ENCODE measurements at regions not wholly inside any gene's neighbourhood (a gene's known extent, or its start where the extent isn't known, plus 50 kb on each side); places are given as distances from the start of the nearest gene placed in this dataset.

DNA sequence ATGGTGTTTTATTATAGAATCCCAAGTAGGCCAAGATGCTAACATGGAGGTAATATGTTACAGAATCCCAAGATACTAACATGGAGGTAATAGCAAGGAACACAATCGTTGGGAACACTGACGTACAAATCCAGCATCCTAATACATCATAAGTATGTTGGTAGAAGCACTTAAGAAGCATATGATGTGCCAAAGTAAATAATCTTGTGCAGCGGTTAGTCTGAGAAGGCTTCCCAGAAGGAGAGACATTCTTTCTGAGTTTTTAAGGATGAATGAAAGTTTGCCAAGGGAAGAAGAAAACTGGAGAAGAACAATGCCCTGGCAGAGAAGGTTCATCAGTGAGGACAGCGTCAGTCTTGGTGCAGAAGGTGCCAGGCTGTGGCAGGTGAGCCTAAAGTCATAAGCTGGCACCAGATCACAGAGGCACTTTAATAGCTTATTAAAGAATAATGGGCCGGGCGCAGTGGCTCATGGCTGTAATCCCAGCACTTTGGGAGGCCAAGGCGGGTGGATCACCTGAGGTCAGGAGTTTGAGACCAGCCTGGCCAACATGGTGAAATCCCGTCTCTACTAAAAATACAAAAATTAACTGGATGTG lies 294.5 kb upstream of the PIK3R1 start:
- H3K4me3 ChIP-seq, result no peak overlapping the region
- ATAC-seq, result no peak
- intact Hi-C loops (cut with micrococcal nuclease; ENCODE audit: unreplicated experiment), result no loop called here
- no peak overlapping the region for H3K27ac ChIP-seq (ENCODE audit: control insufficient read depth, insufficient read depth)
- CTCF ChIA-PET, result no interaction called here
- H3K4me2 ChIP-seq (ENCODE audit: control insufficient read depth, insufficient read depth), result no peak overlapping the region
- in situ Hi-C loops (cut with MboI), result no loop called here
- FAIRE-seq, result no peak
- SMC1A ChIA-PET (ENCODE audit: uncharacterized antibody, unreplicated experiment), result interaction anchor here (0.6 kb wide), 1 partner anchor 654 kb away, joined by 3 read pairs; no protein-coding TSS in a partner anchor
- no peak for DNase-seq (ENCODE audit: low read depth, low spot score)
- H3K27me3 ChIP-seq (replicated peaks in 1 of 2; ENCODE audit: control insufficient read depth in 2 of 2, insufficient read depth in 2 of 2, low read length in 1 of 2), result no peaks in the 10 kb centered on the region
- BruUV-seq (replicated peaks), result no TSS peak
- no peak overlapping the region for H3K9ac ChIP-seq (ENCODE audit: control insufficient read depth, insufficient read depth, low read length)
- no peaks in the 10 kb centered on the region; the same call in 2 of the 3 replicates for H3K9me3 ChIP-seq (replicated peaks; ENCODE audit: control insufficient read depth, insufficient read depth, low read length)
- H2AFZ ChIP-seq (ENCODE audit: control insufficient read depth, low read depth, low read length), result no peak overlapping the region
- POLR2A ChIA-PET, result no interaction called here
- RAD21 ChIA-PET (ENCODE audit: unreplicated experiment), result no interaction called here
- no peaks in the 10 kb centered on the region for H3K4me1 ChIP-seq (ENCODE audit: control insufficient read depth, insufficient read depth, low read length)
- H3K36me3 ChIP-seq (ENCODE audit: control insufficient read depth in 2 of 2, insufficient read depth in 2 of 2, low read length in 1 of 2), result no peaks in the 10 kb centered on the region
- H4K20me1 ChIP-seq (ENCODE audit: control insufficient read depth, insufficient read depth), result no peaks in the 10 kb centered on the region
- no peaks in the 10 kb centered on the region for H3K79me2 ChIP-seq (ENCODE audit: control insufficient read depth, insufficient read depth, low read length)
- 64% methylated on average over 8 of the region's 8 CpGs for WGBS (ENCODE audit: insufficient coverage, insufficient replicate concordance, low lambda C conversion rate, missing lambda C conversion rate)
- TF ChIP-seq MXI1 (IDR thresholded peaks at IDR 0.05; ENCODE audit: low read depth, low read length), result no peak
- TF ChIP-seq, protein P1, sequence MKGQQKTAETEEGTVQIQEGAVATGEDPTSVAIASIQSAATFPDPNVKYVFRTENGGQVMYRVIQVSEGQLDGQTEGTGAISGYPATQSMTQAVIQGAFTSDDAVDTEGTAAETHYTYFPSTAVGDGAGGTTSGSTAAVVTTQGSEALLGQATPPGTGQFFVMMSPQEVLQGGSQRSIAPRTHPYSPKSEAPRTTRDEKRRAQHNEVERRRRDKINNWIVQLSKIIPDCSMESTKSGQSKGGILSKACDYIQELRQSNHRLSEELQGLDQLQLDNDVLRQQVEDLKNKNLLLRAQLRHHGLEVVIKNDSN (IDR thresholded peaks at IDR 0.05; ENCODE audit: borderline replicate concordance, extremely low read length, insufficient read depth, low read depth, low read length), result no peak
- TF ChIP-seq, protein P2, sequence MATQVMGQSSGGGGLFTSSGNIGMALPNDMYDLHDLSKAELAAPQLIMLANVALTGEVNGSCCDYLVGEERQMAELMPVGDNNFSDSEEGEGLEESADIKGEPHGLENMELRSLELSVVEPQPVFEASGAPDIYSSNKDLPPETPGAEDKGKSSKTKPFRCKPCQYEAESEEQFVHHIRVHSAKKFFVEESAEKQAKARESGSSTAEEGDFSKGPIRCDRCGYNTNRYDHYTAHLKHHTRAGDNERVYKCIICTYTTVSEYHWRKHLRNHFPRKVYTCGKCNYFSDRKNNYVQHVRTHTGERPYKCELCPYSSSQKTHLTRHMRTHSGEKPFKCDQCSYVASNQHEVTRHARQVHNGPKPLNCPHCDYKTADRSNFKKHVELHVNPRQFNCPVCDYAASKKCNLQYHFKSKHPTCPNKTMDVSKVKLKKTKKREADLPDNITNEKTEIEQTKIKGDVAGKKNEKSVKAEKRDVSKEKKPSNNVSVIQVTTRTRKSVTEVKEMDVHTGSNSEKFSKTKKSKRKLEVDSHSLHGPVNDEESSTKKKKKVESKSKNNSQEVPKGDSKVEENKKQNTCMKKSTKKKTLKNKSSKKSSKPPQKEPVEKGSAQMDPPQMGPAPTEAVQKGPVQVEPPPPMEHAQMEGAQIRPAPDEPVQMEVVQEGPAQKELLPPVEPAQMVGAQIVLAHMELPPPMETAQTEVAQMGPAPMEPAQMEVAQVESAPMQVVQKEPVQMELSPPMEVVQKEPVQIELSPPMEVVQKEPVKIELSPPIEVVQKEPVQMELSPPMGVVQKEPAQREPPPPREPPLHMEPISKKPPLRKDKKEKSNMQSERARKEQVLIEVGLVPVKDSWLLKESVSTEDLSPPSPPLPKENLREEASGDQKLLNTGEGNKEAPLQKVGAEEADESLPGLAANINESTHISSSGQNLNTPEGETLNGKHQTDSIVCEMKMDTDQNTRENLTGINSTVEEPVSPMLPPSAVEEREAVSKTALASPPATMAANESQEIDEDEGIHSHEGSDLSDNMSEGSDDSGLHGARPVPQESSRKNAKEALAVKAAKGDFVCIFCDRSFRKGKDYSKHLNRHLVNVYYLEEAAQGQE (IDR thresholded peaks at IDR 0.05; ENCODE audit: low read depth, low read length), result no peak
- no peak for TF ChIP-seq CHD1 (IDR thresholded peaks at IDR 0.05; ENCODE audit: low read depth, low read length)
- no peak for TF ChIP-seq ZNF384 (IDR thresholded peaks at IDR 0.05; ENCODE audit: borderline replicate concordance, low read depth, low read length)
- no peak for TF ChIP-seq KDM1A (IDR thresholded peaks at IDR 0.05; ENCODE audit: borderline replicate concordance)
- TF ChIP-seq SIX5 (IDR thresholded peaks at IDR 0.05; ENCODE audit: low read depth, low read length, severe bottlenecking), result no peak
- no peak for TF ChIP-seq MYC (IDR thresholded peaks at IDR 0.05; ENCODE audit: insufficient read depth, insufficient read length, insufficient replicate concordance, low read length, severe bottlenecking)
- TF ChIP-seq TARDBP (IDR thresholded peaks at IDR 0.05; ENCODE audit: borderline replicate concordance), result no peak
- no peak for TF ChIP-seq JUNB (IDR thresholded peaks at IDR 0.05)
- TF ChIP-seq MTA3 (IDR thresholded peaks at IDR 0.05; ENCODE audit: borderline replicate concordance, low read length), result no peak
- TF ChIP-seq, protein P3, sequence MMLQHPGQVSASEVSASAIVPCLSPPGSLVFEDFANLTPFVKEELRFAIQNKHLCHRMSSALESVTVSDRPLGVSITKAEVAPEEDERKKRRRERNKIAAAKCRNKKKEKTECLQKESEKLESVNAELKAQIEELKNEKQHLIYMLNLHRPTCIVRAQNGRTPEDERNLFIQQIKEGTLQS (IDR thresholded peaks at IDR 0.05; ENCODE audit: borderline replicate concordance, extremely low read depth, low read depth, low read length), result no peak
- TF ChIP-seq SPI1 (IDR thresholded peaks at IDR 0.05; ENCODE audit: borderline replicate concordance, insufficient read depth, low read depth, low read length), result no peak
- no peak for TF ChIP-seq RAD51 (IDR thresholded peaks at IDR 0.05)
- TF ChIP-seq, protein P4, sequence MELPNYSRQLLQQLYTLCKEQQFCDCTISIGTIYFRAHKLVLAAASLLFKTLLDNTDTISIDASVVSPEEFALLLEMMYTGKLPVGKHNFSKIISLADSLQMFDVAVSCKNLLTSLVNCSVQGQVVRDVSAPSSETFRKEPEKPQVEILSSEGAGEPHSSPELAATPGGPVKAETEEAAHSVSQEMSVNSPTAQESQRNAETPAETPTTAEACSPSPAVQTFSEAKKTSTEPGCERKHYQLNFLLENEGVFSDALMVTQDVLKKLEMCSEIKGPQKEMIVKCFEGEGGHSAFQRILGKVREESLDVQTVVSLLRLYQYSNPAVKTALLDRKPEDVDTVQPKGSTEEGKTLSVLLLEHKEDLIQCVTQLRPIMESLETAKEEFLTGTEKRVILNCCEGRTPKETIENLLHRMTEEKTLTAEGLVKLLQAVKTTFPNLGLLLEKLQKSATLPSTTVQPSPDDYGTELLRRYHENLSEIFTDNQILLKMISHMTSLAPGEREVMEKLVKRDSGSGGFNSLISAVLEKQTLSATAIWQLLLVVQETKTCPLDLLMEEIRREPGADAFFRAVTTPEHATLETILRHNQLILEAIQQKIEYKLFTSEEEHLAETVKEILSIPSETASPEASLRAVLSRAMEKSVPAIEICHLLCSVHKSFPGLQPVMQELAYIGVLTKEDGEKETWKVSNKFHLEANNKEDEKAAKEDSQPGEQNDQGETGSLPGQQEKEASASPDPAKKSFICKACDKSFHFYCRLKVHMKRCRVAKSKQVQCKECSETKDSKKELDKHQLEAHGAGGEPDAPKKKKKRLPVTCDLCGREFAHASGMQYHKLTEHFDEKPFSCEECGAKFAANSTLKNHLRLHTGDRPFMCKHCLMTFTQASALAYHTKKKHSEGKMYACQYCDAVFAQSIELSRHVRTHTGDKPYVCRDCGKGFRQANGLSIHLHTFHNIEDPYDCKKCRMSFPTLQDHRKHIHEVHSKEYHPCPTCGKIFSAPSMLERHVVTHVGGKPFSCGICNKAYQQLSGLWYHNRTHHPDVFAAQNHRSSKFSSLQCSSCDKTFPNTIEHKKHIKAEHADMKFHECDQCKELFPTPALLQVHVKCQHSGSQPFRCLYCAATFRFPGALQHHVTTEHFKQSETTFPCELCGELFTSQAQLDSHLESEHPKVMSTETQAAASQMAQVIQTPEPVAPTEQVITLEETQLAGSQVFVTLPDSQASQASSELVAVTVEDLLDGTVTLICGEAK (IDR thresholded peaks at IDR 0.05; ENCODE audit: borderline replicate concordance), result no peak
- no peak for TF ChIP-seq SUZ12 (IDR thresholded peaks at IDR 0.05; ENCODE audit: unreplicated experiment)
